ENCODE measurements at regions not wholly inside any gene's neighbourhood (a gene's known extent, or its start where the extent isn't known, plus 50 kb on each side); places are given as distances from the start of the nearest gene placed in this dataset.

GRCh38 chr14:43591776-43592175 is 915.3 kb downstream of the FSCB start:
- TF ChIP-seq CTCF (IDR thresholded peaks at IDR 0.05) (no peak), EZH2 (IDR thresholded peaks at IDR 0.05; ENCODE audit: borderline replicate concordance, insufficient read depth, low read depth, low read length, poor library complexity, severe bottlenecking) (no peak)

Measured in B cell (primary cell).